ENCODE measurements at regions not wholly inside any gene's neighbourhood (a gene's known extent, or its start where the extent isn't known, plus 50 kb on each side); places are given as distances from the start of the nearest gene placed in this dataset.
A peak's percentile ranks its signal among the peaks of the same experiment; 100 is the strongest.

DNA sequence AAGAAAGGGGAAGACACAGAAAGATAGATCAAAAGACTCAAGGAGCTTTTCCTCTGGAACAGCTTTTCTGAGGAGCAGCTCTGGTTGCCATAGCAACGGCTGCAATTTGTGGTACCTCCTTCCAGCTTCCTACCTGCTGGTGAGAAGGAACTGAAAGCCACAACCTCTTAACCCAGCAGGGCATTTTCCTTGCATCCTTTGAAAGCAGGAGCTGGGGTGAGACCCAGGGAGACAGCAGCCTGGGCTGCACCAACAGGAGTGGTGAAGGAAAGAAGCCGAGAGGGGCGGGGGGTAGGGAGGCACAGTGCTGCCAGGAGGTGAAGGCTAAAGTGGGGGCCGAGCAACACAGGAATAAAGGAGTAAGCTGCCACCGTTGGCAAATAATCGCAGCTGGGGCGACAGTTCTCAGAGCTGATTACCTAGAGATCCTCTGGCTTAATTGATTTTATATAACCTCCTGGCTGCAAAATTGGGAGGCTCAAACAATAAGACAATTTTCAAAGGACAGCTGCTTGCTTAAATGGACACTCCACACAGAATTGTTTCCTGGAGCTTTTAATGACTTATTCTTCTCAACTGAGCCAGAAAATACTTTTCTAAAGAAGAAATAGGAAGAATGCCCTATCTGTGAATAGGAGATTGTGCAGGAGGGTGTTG lies 129.4 kb downstream of the RPAP3 start:
- Mint-ChIP-seq H3K4me1 (peaks cover 0 to 1% (median 0%) of the 10 kb centered on the region in 4 donors), H3K36me3 (no peaks in the 10 kb centered on the region), H3K27ac (peak overlapping the region in 1 of 7 donors; percentile 29), H3K4me3 (no peak overlapping the region), H3K27me3 (peaks cover 3 to 11% of the 10 kb centered on the region in 2 donors), H3K9me3 (no peaks in the 10 kb centered on the region)
- no peak overlapping the region for H3K27ac ChIP-seq (ENCODE audit: low read depth, low read length)
- no peaks in the 10 kb centered on the region for H3K27me3 ChIP-seq (ENCODE audit: insufficient read depth, low read length)
- CTCF ChIA-PET (ENCODE audit: partially characterized antibody): no interaction called here
- no peaks in the 10 kb centered on the region for H3K9me3 ChIP-seq (ENCODE audit: control insufficient read depth in 1 of 2, low read length in 2 of 2)
- DNase-seq: no peak
- H3K4me3 ChIP-seq (ENCODE audit: low read length in 2 of 2): no peak overlapping the region
- intact Hi-C loops (cut with micrococcal nuclease): no loop called here
- no peaks in the 10 kb centered on the region for H3K4me1 ChIP-seq (ENCODE audit: insufficient read depth, low read length)
- no peaks in the 10 kb centered on the region for H3K36me3 ChIP-seq (ENCODE audit: insufficient read depth, low read length)
- POLR2A ChIA-PET (ENCODE audit: partially characterized antibody): no interaction called here

DNA sequence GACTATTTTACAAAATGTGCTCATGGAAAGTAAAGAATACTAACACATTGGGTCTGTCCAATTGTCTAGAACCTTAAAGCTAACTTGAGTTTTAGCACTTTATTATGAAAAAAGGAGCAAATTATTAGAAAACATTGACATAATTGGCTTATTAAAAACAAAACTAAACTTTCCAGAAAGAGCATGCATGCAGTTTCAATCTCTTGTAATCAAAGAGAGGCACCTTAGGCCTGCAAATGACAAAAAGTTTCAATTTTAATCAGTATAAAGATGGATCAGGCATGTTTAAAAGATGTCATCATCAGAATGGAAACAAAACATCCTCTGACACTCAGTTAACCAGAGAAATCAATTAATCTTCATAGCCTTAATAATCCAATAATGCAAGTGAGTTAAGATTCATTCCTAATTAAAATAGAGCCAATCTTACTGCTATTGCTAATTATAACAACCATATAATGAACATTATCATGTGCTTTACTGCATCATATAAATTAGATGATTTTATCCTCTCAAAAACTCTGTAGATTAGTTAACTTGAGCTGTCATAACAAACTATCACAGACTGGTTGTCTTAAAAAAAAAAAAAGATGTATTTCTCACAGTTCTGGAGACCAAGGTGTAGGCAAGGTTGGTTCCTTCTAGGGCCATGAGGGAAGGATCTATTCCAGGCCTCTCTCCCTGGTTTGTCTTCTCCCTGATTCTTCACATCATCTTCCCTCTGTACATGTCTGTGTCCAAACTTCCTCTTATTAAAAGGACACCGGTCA lies 131.4 kb downstream of the RPAP3 start:
- intact Hi-C loops (cut with micrococcal nuclease): no loop called here
- no peak overlapping the region for H3K4me3 ChIP-seq (ENCODE audit: low read length in 2 of 2)
- no peaks in the 10 kb centered on the region for H3K27me3 ChIP-seq (ENCODE audit: insufficient read depth, low read length)
- H3K36me3 Mint-ChIP-seq: no peaks in the 10 kb centered on the region
- peaks cover 3 to 11% of the 10 kb centered on the region in 2 donors for H3K27me3 Mint-ChIP-seq
- no peak for DNase-seq
- no peak overlapping the region for H3K27ac Mint-ChIP-seq
- H3K9me3 ChIP-seq (ENCODE audit: control insufficient read depth in 1 of 2, low read length in 2 of 2): no peaks in the 10 kb centered on the region
- no peak overlapping the region for H3K27ac ChIP-seq (ENCODE audit: low read depth, low read length)
- H3K4me1 ChIP-seq (ENCODE audit: insufficient read depth, low read length): no peaks in the 10 kb centered on the region
- ChIA-PET POLR2A (ENCODE audit: partially characterized antibody) (no interaction called here), CTCF (ENCODE audit: partially characterized antibody) (no interaction called here)
- peaks cover 0 to 1% (median 0%) of the 10 kb centered on the region in 4 donors for H3K4me1 Mint-ChIP-seq
- no peaks in the 10 kb centered on the region for H3K36me3 ChIP-seq (ENCODE audit: insufficient read depth, low read length)
- no peak overlapping the region for H3K4me3 Mint-ChIP-seq
- H3K9me3 Mint-ChIP-seq: peaks cover 0 to 3% (median 0%) of the 10 kb centered on the region in 8 donors

DNA sequence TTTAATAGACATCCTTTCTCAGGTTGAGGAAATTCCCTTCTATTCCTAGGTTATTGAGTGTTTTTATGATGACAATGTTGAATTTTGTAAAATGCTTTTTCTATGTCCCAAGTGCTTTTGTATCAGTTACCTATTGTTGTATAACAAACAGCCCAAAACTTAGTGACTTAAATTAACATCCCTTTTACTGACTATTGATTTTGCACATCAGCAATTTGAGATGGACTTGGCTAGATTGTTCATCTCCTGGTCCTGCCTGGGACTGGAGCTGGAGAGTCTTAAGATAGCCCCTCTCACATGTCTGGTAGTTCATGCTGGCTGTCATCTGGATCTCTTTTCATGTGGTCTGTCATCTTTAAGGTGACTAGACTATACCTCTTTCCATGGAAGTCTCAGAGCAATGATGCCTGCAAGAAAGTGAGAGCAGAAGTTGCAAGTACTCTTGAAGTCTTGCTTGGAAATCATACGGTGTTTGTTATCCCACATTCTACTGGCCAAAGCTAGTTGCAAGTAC lies 132.6 kb downstream of the RPAP3 start:
- H3K4me1 ChIP-seq (ENCODE audit: insufficient read depth, low read length): no peaks in the 10 kb centered on the region
- no peaks in the 10 kb centered on the region for H3K36me3 ChIP-seq (ENCODE audit: insufficient read depth, low read length)
- CTCF ChIA-PET (ENCODE audit: partially characterized antibody): no interaction called here
- H3K4me3 ChIP-seq (ENCODE audit: low read length in 2 of 2): no peak overlapping the region
- Mint-ChIP-seq H3K27me3 (peaks cover 2 to 5% of the 10 kb centered on the region in 2 donors), H3K9me3 (peaks cover 0 to 3% (median 0%) of the 10 kb centered on the region in 8 donors), H3K4me1 (peaks cover 0 to 1% (median 0%) of the 10 kb centered on the region in 4 donors), H3K36me3 (no peaks in the 10 kb centered on the region), H3K4me3 (no peak overlapping the region), H3K27ac (no peak overlapping the region)
- POLR2A ChIA-PET (ENCODE audit: partially characterized antibody): no interaction called here
- intact Hi-C loops (cut with micrococcal nuclease): no loop called here
- DNase-seq: no peak
- no peaks in the 10 kb centered on the region for H3K27me3 ChIP-seq (ENCODE audit: insufficient read depth, low read length)
- no peaks in the 10 kb centered on the region for H3K9me3 ChIP-seq (ENCODE audit: control insufficient read depth in 1 of 2, low read length in 2 of 2)
- no peak overlapping the region for H3K27ac ChIP-seq (ENCODE audit: low read depth, low read length)

- ChIA-PET POLR2A (ENCODE audit: partially characterized antibody) (no interaction called here), CTCF (ENCODE audit: partially characterized antibody) (no interaction called here)
- H3K27ac ChIP-seq (ENCODE audit: low read depth, low read length): no peak overlapping the region
- H3K9me3 Mint-ChIP-seq: peaks cover 0 to 3% (median 0%) of the 10 kb centered on the region in 8 donors
- no peak overlapping the region for H3K4me3 ChIP-seq (ENCODE audit: low read length in 2 of 2)
- no peaks in the 10 kb centered on the region for H3K9me3 ChIP-seq (ENCODE audit: control insufficient read depth in 1 of 2, low read length in 2 of 2)
- H3K27me3 ChIP-seq (ENCODE audit: insufficient read depth, low read length): no peaks in the 10 kb centered on the region
- H3K36me3 Mint-ChIP-seq: no peaks in the 10 kb centered on the region
- H3K36me3 ChIP-seq (ENCODE audit: insufficient read depth, low read length): no peaks in the 10 kb centered on the region
- no peak for DNase-seq
- peaks cover 0 to 1% (median 0%) of the 10 kb centered on the region in 4 donors for H3K4me1 Mint-ChIP-seq
- no peaks in the 10 kb centered on the region for H3K4me1 ChIP-seq (ENCODE audit: insufficient read depth, low read length)
- H3K27me3 Mint-ChIP-seq: no peaks in the 10 kb centered on the region
- H3K27ac Mint-ChIP-seq: no peak overlapping the region
- no peak overlapping the region for H3K4me3 Mint-ChIP-seq
- intact Hi-C loops (cut with micrococcal nuclease): no loop called here
Measured at GRCh38 chr12:47570151-47570550, 135.7 kb downstream of the RPAP3 start.

DNA sequence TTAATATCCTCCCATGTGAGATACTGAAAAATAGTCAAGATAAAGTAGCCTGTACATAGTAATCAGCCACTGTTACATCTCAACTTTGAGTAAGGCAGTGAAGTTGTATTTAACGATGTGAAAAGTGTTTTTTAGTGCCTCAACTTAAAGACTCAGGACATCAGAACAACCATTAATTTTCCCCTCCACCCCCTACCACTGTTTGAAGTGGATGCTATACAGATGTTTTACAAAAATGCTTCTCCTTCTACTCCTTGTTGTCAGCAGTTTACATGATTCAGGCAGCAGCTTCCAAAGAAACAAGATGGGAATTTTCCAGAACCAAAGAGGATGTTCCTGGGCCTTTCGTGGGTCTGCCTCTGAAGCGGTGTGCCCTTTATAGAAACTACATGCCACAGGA lies 143.6 kb downstream of the RPAP3 start:
- H3K4me1 ChIP-seq (ENCODE audit: insufficient read depth, low read length): no peaks in the 10 kb centered on the region
- H3K9me3 ChIP-seq (ENCODE audit: control insufficient read depth in 1 of 2, low read length in 2 of 2): no peaks in the 10 kb centered on the region
- no peak overlapping the region for H3K27ac ChIP-seq (ENCODE audit: low read depth, low read length)
- Mint-ChIP-seq H3K4me3 (no peak overlapping the region), H3K36me3 (no peaks in the 10 kb centered on the region), H3K27me3 (no peaks in the 10 kb centered on the region), H3K9me3 (peaks cover 0 to 2% (median 0%) of the 10 kb centered on the region in 8 donors), H3K4me1 (no peaks in the 10 kb centered on the region), H3K27ac (no peak overlapping the region)
- intact Hi-C loops (cut with micrococcal nuclease): no loop called here
- H3K4me3 ChIP-seq (ENCODE audit: low read length in 2 of 2): no peak overlapping the region
- H3K27me3 ChIP-seq (ENCODE audit: insufficient read depth, low read length): no peaks in the 10 kb centered on the region
- CTCF ChIA-PET (ENCODE audit: partially characterized antibody): no interaction called here
- H3K36me3 ChIP-seq (ENCODE audit: insufficient read depth, low read length): no peaks in the 10 kb centered on the region
- no peak for DNase-seq
- POLR2A ChIA-PET (ENCODE audit: partially characterized antibody): no interaction called here

GRCh38 chr12:47561746-47562145 lies 144.1 kb downstream of the RPAP3 start:
- no peak overlapping the region for H3K27ac ChIP-seq (ENCODE audit: low read depth, low read length)
- H3K4me1 ChIP-seq (ENCODE audit: insufficient read depth, low read length): no peaks in the 10 kb centered on the region
- no peak overlapping the region for H3K4me3 Mint-ChIP-seq
- no peaks in the 10 kb centered on the region for H3K9me3 ChIP-seq (ENCODE audit: control insufficient read depth in 1 of 2, low read length in 2 of 2)
- H3K4me3 ChIP-seq (ENCODE audit: low read length in 2 of 2): no peak overlapping the region
- H3K36me3 ChIP-seq (ENCODE audit: insufficient read depth, low read length): no peaks in the 10 kb centered on the region
- no peak overlapping the region for H3K27ac Mint-ChIP-seq
- intact Hi-C loops (cut with micrococcal nuclease): no loop called here
- peaks cover 0 to 1% of the 10 kb centered on the region in 2 donors for H3K27me3 Mint-ChIP-seq
- CTCF ChIA-PET (ENCODE audit: partially characterized antibody): no interaction called here
- H3K4me1 Mint-ChIP-seq: no peaks in the 10 kb centered on the region
- DNase-seq: no peak
- H3K36me3 Mint-ChIP-seq: no peaks in the 10 kb centered on the region
- POLR2A ChIA-PET (ENCODE audit: partially characterized antibody): no interaction called here
- H3K27me3 ChIP-seq (ENCODE audit: insufficient read depth, low read length): no peaks in the 10 kb centered on the region
- peaks cover 0 to 2% (median 0%) of the 10 kb centered on the region in 8 donors for H3K9me3 Mint-ChIP-seq

DNA sequence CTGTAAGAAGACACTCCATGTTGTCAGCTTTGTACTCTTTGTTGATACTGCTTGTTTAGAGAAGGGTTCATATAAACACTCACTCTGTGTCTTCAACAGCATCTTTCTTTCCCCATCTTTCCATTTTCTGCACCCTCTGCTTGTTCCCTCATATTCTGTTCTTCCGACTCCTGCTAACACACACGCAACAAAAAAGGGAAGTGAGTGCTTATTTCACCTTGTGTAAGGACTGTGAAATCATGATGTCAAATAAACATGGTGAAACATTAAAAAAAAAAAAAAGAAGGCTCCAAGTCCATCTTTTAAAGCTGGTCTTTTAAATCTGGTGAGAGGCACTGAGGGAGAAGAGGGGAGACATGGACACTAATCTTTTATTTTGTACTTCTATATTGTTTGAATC lies 145.4 kb downstream of the RPAP3 start:
- Histone ChIP-seq H3K36me3 (ENCODE audit: insufficient read depth, low read length) (no peaks in the 10 kb centered on the region), H3K9me3 (ENCODE audit: control insufficient read depth in 1 of 2, low read length in 2 of 2) (no peaks in the 10 kb centered on the region), H3K27me3 (ENCODE audit: insufficient read depth, low read length) (no peaks in the 10 kb centered on the region), H3K4me3 (ENCODE audit: low read length in 2 of 2) (no peak overlapping the region), H3K27ac (ENCODE audit: low read depth, low read length) (no peak overlapping the region), H3K4me1 (ENCODE audit: insufficient read depth, low read length) (no peaks in the 10 kb centered on the region)
- DNase-seq: no peak
- H3K27me3 Mint-ChIP-seq: peaks cover 0 to 1% of the 10 kb centered on the region in 2 donors
- no peak overlapping the region for H3K4me3 Mint-ChIP-seq
- ChIA-PET CTCF (ENCODE audit: partially characterized antibody) (no interaction called here), POLR2A (ENCODE audit: partially characterized antibody) (no interaction called here)
- H3K27ac Mint-ChIP-seq: no peak overlapping the region
- H3K36me3 Mint-ChIP-seq: no peaks in the 10 kb centered on the region
- peaks cover 0 to 9% (median 2%) of the 10 kb centered on the region in 8 donors for H3K9me3 Mint-ChIP-seq
- no peaks in the 10 kb centered on the region for H3K4me1 Mint-ChIP-seq
- intact Hi-C loops (cut with micrococcal nuclease): no loop called here

Data from CD4-positive, alpha-beta memory T cell (primary cell).